IPS-20b (cell line): ENCODE measurements at regions not wholly inside any gene's neighbourhood (a gene's known extent, or its start where the extent isn't known, plus 50 kb on each side); places are given as distances from the start of the nearest gene placed in this dataset.

ENCODE experiments used
- H3K27ac ChIP-seq: one replicate; pipeline ENCODE4 v1.5.1; 2013; ENCODE audit warnings: low read length
- H3K27me3 ChIP-seq: 2 replicates; pipeline ENCODE4 v1.6.1; 2013; ENCODE audit warnings: mild to moderate bottlenecking, low read length, inconsistent platforms; ENCODE audit not compliant: insufficient read depth
- H3K36me3 ChIP-seq: 2 replicates; pipeline ENCODE4 v1.6.1; 2013; ENCODE audit warnings: low read depth, mild to moderate bottlenecking, inconsistent platforms, low read length, moderate library complexity; ENCODE audit not compliant: insufficient read depth
- H3K4me1 ChIP-seq: 2 replicates; pipeline ENCODE4 v1.6.1; 2013; ENCODE audit warnings: mild to moderate bottlenecking, control low read depth, inconsistent platforms, low read length, moderate library complexity; ENCODE audit not compliant: insufficient read depth
- H3K4me3 ChIP-seq: 2 replicates; pipeline ENCODE4 v1.5.1; 2013; ENCODE audit warnings: mild to moderate bottlenecking, low read length, inconsistent platforms
- H3K9ac ChIP-seq: 2 replicates; pipeline ENCODE4 v1.6.1; 2013; ENCODE audit warnings: low read depth, mild to moderate bottlenecking, inconsistent platforms, low read length, moderate library complexity
- H3K9me3 ChIP-seq: 2 replicates; pipeline ENCODE4 v1.6.1; 2013; ENCODE audit warnings: mild to moderate bottlenecking, low read depth, low read length, inconsistent platforms; ENCODE audit not compliant: insufficient read depth

DNA sequence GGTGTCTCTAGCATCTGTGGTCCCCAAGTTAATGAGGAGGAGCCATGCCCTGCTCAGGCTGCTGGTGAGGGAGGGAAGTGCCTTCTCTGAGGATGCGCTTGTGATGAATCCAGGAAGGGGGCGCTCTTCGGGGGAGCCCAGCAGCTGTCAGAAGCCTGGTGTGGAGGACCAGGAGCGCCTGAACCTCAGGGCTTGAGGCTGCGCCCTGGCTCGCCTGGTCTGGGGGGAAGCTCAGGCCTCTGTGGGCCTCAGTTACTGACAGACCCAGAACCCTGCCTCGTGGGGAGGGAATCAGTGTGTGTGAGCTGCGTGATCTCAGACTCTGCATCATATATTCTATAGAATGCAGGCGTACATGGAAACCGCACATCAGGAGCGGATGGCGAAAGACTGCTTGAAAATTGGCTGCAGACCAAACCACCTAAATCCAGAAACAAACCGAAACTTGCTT is 126.1 kb downstream of the SEC14L1 start:
- Histone ChIP-seq H3K27me3 (no peaks in the 10 kb centered on the region), H3K9me3 (no peaks in the 10 kb centered on the region), H3K4me3 (no peak overlapping the region), H3K36me3 (no peaks in the 10 kb centered on the region), H3K27ac (no peak overlapping the region), H3K9ac (no peak overlapping the region), H3K4me1 (peaks cover 12% of the 10 kb centered on the region; the same call in 1 of the 2 replicates)

DNA sequence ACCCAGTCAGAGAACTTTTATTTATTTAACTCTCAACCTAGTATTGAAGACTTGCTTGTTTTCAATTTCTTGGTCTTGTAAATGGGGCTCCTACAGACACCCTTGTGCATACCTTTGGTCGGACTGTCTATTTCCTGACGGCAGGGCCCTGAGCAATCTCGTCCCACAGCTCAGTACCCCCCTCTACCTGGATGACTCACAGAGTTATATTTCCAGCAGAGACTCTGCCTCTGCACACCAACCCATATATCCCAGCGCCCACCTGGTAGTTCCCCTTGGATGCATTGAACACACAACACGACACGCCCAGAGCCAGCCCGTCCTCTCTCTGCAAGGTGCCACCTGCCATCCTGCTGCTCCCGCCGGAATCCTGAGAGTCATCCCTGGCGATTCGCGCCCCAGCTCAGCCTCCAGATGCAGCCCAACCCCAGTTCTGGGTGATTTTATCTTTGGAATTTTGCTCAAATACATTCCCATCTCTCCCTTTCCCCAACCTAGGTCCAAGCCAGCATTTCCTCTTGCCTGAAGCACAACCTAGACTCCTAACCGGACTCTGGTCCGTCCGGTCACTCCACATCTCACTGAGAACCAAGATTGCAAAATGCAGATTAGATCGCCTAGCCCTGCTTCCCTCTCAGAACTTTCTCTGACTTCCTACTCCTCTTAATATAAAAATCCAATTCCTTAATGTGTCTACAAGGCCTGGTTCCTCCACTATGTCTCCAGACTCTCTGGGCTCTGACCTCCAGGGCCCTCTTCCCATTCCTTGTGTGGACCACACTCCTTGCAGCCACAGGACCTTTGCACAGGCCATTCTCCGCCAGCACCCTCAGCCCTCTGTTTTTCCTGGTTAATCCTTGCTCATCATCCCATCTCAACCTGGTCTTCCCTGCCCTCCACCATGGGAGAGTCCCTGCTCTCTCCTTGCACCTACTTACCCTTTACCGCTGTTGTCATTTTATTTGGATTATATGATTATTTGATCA is 129.2 kb downstream of the SEC14L1 start:
- Histone ChIP-seq H3K27ac (no peak overlapping the region), H3K9ac (no peak overlapping the region), H3K4me3 (no peak overlapping the region), H3K4me1 (peaks cover under 1% of the 10 kb centered on the region; the same call in 1 of the 2 replicates), H3K27me3 (no peaks in the 10 kb centered on the region), H3K9me3 (no peaks in the 10 kb centered on the region), H3K36me3 (no peaks in the 10 kb centered on the region)

DNA sequence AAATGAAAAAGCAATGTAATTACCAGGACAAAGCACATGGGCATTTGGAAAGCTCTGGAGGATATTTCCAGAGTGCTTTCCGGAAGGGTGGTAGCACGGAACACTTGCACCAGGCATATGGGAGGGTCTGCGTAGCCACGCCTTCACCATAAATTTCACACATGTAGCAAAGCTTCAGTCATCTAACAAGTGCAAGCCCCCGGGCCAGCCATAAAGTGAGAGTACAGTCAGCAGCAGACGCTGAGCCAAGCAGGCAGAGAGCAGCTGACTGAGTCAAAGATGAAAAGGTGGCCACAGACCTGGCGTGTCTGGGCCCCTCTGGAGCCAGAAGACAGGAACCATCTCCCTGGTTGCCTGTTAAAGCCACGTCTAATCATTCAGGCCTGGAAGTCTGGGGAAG is 130.6 kb downstream of the SEC14L1 start:
- no peaks in the 10 kb centered on the region for H3K4me1 ChIP-seq
- H3K36me3 ChIP-seq: no peaks in the 10 kb centered on the region
- H3K27me3 ChIP-seq: no peaks in the 10 kb centered on the region
- H3K4me3 ChIP-seq: no peak overlapping the region
- H3K9me3 ChIP-seq: no peaks in the 10 kb centered on the region
- H3K27ac ChIP-seq: no peak overlapping the region
- no peak overlapping the region for H3K9ac ChIP-seq

GRCh38 chr17:77273397-77274085 is 132.8 kb downstream of the SEC14L1 start:
- H3K27ac ChIP-seq: no peak overlapping the region
- no peaks in the 10 kb centered on the region for H3K36me3 ChIP-seq
- no peaks in the 10 kb centered on the region for H3K9me3 ChIP-seq
- H3K4me1 ChIP-seq: no peaks in the 10 kb centered on the region
- H3K9ac ChIP-seq: no peak overlapping the region
- H3K4me3 ChIP-seq: no peak overlapping the region
- no peaks in the 10 kb centered on the region for H3K27me3 ChIP-seq

- Histone ChIP-seq H3K4me1 (no peaks in the 10 kb centered on the region), H3K4me3 (no peak overlapping the region), H3K36me3 (no peaks in the 10 kb centered on the region), H3K9me3 (no peaks in the 10 kb centered on the region), H3K27ac (no peak overlapping the region), H3K27me3 (peaks cover 2% of the 10 kb centered on the region), H3K9ac (no peak overlapping the region)
These were observed 133.5 kb downstream of the SEC14L1 start for GRCh38 chr17:77274096-77274845.

GRCh38 chr17:77279448-77280303 is 138.9 kb downstream of the SEC14L1 start:
- H3K9me3 ChIP-seq: no peaks in the 10 kb centered on the region
- H3K27ac ChIP-seq: no peak overlapping the region
- peaks cover 31% of the 10 kb centered on the region for H3K27me3 ChIP-seq
- no peak overlapping the region for H3K9ac ChIP-seq
- no peaks in the 10 kb centered on the region for H3K36me3 ChIP-seq
- H3K4me3 ChIP-seq: peak overlapping the region; percentile 70; the same call in 1 of the 2 replicates
- H3K4me1 ChIP-seq: peaks cover 15% of the 10 kb centered on the region; the same call in 1 of the 2 replicates

- peak overlapping the region; percentile 70 for H3K4me3 ChIP-seq
- H3K27ac ChIP-seq: no peak overlapping the region
- peaks cover 15% of the 10 kb centered on the region; the same call in 1 of the 2 replicates for H3K4me1 ChIP-seq
These were observed 139.7 kb downstream of the SEC14L1 start for GRCh38 chr17:77280304-77281121.

DNA sequence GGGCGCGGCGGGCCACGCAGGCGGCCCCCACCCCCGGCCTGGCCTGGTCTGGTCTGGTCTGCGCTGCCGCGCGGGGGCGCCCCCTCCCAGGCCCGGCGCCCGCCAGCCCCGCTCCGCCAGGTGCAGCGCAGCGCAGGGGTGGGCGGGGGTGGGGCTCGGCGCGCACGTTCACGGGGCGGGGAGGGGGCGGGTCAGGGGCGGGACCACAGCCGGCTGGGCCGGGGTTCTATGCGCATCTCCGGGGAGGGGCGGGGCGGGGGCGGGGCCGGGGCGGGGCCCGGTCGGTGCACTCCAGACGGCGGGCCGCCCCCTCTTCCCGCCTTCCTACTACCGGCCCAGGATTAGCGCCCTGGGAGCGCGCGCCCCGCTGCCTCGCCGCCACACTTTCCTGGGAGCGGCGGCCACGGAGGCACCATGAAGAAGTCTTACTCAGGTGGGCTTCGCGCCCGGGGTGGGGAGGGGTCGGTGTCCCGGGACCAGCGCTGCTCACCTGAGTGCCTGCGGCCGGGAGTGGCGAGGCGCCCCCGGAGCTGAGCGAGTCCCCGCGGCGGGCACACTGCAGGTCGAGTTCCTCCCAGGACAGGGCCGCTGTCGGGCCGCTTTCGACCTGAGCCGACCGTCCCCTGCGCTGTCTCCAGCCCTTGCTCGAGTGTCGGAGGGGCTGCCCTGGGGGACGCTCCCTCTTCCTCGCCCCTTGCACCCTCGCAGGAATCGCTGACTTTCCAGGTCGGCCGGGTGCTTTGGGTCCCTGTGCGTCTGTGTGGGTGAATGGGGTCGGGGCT is 140.5 kb downstream of the SEC14L1 start:
- Histone ChIP-seq H3K4me1 (peaks cover 15% of the 10 kb centered on the region; the same call in 1 of the 2 replicates), H3K36me3 (no peaks in the 10 kb centered on the region), H3K27me3 (peaks cover 31% of the 10 kb centered on the region), H3K4me3 (peak overlapping the region; percentile 85), H3K9ac (peak overlapping the region; percentile 63; the same call in 1 of the 2 replicates), H3K9me3 (no peaks in the 10 kb centered on the region), H3K27ac (no peak overlapping the region)

More at GRCh38 chr17:77280304-77281121, 139.7 kb downstream of the SEC14L1 start:
- Histone ChIP-seq H3K36me3 (no peaks in the 10 kb centered on the region), H3K9ac (0 out of 2 replicates have a peak overlapping the region, but pooled peaks have one; percentile 45), H3K27me3 (peaks cover 31% of the 10 kb centered on the region), H3K9me3 (no peaks in the 10 kb centered on the region)

DNA sequence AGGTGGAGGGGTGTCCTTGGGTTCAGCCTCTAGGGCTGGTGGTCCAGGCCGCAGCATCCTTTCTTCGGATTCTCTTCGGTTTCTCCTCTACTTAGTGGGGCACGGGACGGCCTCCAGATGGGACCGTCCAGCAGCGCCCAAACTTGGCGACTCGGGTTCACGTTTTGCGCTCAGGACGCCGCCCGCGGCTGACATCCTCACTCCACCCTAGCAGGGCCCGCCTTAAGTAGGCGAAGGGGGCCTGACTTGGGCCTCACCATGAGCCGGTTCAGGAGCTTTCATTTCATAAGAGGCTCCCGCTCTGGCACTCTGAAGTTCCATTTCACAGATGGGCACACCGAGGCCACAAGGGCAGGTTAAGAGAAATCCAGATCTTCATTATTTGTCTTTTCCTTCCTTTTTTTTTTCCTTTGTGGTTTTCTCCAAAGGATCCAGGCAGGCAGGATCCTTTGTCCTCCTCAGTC is 141.2 kb downstream of the SEC14L1 start:
- Histone ChIP-seq H3K4me3 (peak overlapping the region; percentile 85), H3K36me3 (no peaks in the 10 kb centered on the region), H3K27me3 (peaks cover 31% of the 10 kb centered on the region), H3K27ac (no peak overlapping the region), H3K4me1 (peaks cover 15% of the 10 kb centered on the region; the same call in 1 of the 2 replicates), H3K9ac (peak overlapping the region; percentile 63; the same call in 1 of the 2 replicates), H3K9me3 (no peaks in the 10 kb centered on the region)
